Testis (tissue), 2 donors: ENCODE measurements at regions not wholly inside any gene's neighbourhood (a gene's known extent, or its start where the extent isn't known, plus 50 kb on each side); places are given as distances from the start of the nearest gene placed in this dataset.

Source experiments
- CTCF ChIP-seq, 3 experiments: fragments of 450-650 bp in 2 of 3; fragments of 200-600 bp in 1 of 3; sonication (generic) in 1 of 3; IDR thresholded peaks; one replicate each; pipeline ENCODE4 v1.5.1; 2016 to 2019; ENCODE audit warnings: antibody characterized with exemption in 3 of 3, mild to moderate bottlenecking in 2 of 3, moderate library complexity in 1 of 3
- POLR2A ChIP-seq: fragments of 450-650 bp; IDR thresholded peaks from one replicate; pipeline ENCODE4 v1.6.1; 2017; ENCODE audit warnings: antibody characterized with exemption, mild to moderate bottlenecking, moderate library complexity

GRCh38 chr7:118087126-118087525 lies 96.8 kb upstream of the LSM8 start:
- no peak for TF ChIP-seq POLR2A
- no peak for TF ChIP-seq CTCF (IDR thresholded peaks at IDR 0.05)
